ENCODE measurements at regions not wholly inside any gene's neighbourhood (a gene's known extent, or its start where the extent isn't known, plus 50 kb on each side); places are given as distances from the start of the nearest gene placed in this dataset.
"Not testable (repeated sequence)": the region's sequence is repeated elsewhere in the genome, so short reads cannot be mapped to it uniquely, and the experiment has no call there.

GRCh38 chr10:33956322-33956721 is 621.9 kb upstream of the NRP1 start:
- not testable (repeated sequence) for DNase-seq (ENCODE audit: low spot score)

GRCh38 chr10:33955676-33956075 is 621.2 kb upstream of the NRP1 start:
- DNase-seq (ENCODE audit: low spot score): no peak

GRCh38 chr10:33952692-33953360 is 618.4 kb upstream of the NRP1 start:
- DNase-seq (ENCODE audit: low spot score): no peak

GRCh38 chr10:33950206-33950605 is 615.7 kb upstream of the NRP1 start:
- no peak for DNase-seq (ENCODE audit: low spot score)

GRCh38 chr10:33947544-33947943 is 613.1 kb upstream of the NRP1 start:
- no peak for DNase-seq (ENCODE audit: low spot score)

- DNase-seq (ENCODE audit: low spot score): no peak
Measured at GRCh38 chr10:33945051-33945450, 610.6 kb upstream of the NRP1 start.

- DNase-seq (ENCODE audit: low spot score): no peak
Measured at GRCh38 chr10:33942508-33942907, 608.0 kb upstream of the NRP1 start.

GRCh38 chr10:33939892-33940291 is 605.4 kb upstream of the NRP1 start:
- no peak for DNase-seq (ENCODE audit: low spot score)

- no peak for DNase-seq (ENCODE audit: low spot score)
Measured at GRCh38 chr10:33939410-33939809, 604.9 kb upstream of the NRP1 start.

GRCh38 chr10:33938001-33938400 is 603.5 kb upstream of the NRP1 start:
- DNase-seq (ENCODE audit: low spot score): no peak

GRCh38 chr10:33937036-33937730 is 602.7 kb upstream of the NRP1 start:
- DNase-seq (ENCODE audit: low spot score): no peak

- peak; percentile 94 for DNase-seq (ENCODE audit: low spot score)
Measured at GRCh38 chr10:33935350-33935749, 600.9 kb upstream of the NRP1 start.

- DNase-seq (ENCODE audit: low spot score): no peak
Measured at GRCh38 chr10:33930079-33930478, 595.6 kb upstream of the NRP1 start.

GRCh38 chr10:33927347-33927746 is 592.9 kb upstream of the NRP1 start:
- no peak for DNase-seq (ENCODE audit: low spot score)

GRCh38 chr10:33921970-33922605 is 587.6 kb upstream of the NRP1 start:
- DNase-seq (ENCODE audit: low spot score): peak; percentile 58

- DNase-seq (ENCODE audit: low spot score): no peak
Measured at GRCh38 chr10:33920351-33920750, 585.9 kb upstream of the NRP1 start.

- no peak for DNase-seq (ENCODE audit: low spot score)
Measured at GRCh38 chr10:33919244-33919643, 584.8 kb upstream of the NRP1 start.

- DNase-seq (ENCODE audit: low spot score): no peak
Measured at GRCh38 chr10:33917069-33917780, 582.8 kb upstream of the NRP1 start.

- no peak for DNase-seq (ENCODE audit: low spot score)
Measured at GRCh38 chr10:33914746-33915145, 580.3 kb upstream of the NRP1 start.

GRCh38 chr10:33913194-33913593 is 578.7 kb upstream of the NRP1 start:
- no peak for DNase-seq (ENCODE audit: low spot score)

- DNase-seq (ENCODE audit: low spot score): peak; percentile 61
Measured at GRCh38 chr10:33909476-33909875, 575.0 kb upstream of the NRP1 start.

- DNase-seq (ENCODE audit: low spot score): no peak
Measured at GRCh38 chr10:33901166-33901565, 566.7 kb upstream of the NRP1 start.

Measured in SK-N-DZ (cell line).